ENCODE measurements at regions not wholly inside any gene's neighbourhood (a gene's known extent, or its start where the extent isn't known, plus 50 kb on each side); places are given as distances from the start of the nearest gene placed in this dataset.

DNA sequence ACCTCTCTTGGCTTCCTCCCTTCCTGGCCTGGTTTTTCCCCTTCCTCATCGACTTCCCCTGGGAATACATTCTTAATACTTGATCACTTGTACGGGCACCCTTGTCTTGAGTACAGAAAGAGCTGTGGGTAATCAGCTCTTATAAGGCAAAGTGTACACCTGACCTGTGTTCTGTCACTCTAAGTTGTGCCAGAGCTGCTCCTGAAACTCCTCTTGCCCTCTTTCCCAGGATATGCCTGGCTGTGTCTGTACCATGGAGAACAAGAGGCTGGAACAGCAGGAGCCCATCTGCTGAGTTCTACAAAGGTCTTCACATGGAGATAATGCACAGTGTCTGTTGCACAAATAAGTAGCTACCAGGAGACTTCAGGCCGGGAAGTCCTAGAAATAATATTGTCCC lies 110.1 kb downstream of the FOXA2 start (continued):
- TF ChIP-seq CHD1 (IDR thresholded peaks at IDR 0.05; ENCODE audit: low read depth, low read length) (no peak), PHF8 (conservative IDR thresholded peaks at IDR 0.05; ENCODE audit: low read depth, low read length) (no peak), HDAC6 (IDR thresholded peaks at IDR 0.05; ENCODE audit: low read depth, low read length) (no peak), BCL11A (IDR thresholded peaks at IDR 0.05; ENCODE audit: low read depth in 2 of 2, low read length in 2 of 2) (no peak), SUZ12 (IDR thresholded peaks at IDR 0.05; ENCODE audit: low read length) (no peak), SP1 (IDR thresholded peaks at IDR 0.05; ENCODE audit: low read depth, low read length) (no peak), POU5F1 (IDR thresholded peaks at IDR 0.05; ENCODE audit: low read depth, low read length) (no peak)
- TF ChIP-seq, protein P1, sequence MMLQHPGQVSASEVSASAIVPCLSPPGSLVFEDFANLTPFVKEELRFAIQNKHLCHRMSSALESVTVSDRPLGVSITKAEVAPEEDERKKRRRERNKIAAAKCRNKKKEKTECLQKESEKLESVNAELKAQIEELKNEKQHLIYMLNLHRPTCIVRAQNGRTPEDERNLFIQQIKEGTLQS (IDR thresholded peaks at IDR 0.05; ENCODE audit: insufficient read depth, low read depth, low read length): no peak
- TF ChIP-seq, protein P2, sequence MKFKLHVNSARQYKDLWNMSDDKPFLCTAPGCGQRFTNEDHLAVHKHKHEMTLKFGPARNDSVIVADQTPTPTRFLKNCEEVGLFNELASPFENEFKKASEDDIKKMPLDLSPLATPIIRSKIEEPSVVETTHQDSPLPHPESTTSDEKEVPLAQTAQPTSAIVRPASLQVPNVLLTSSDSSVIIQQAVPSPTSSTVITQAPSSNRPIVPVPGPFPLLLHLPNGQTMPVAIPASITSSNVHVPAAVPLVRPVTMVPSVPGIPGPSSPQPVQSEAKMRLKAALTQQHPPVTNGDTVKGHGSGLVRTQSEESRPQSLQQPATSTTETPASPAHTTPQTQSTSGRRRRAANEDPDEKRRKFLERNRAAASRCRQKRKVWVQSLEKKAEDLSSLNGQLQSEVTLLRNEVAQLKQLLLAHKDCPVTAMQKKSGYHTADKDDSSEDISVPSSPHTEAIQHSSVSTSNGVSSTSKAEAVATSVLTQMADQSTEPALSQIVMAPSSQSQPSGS (IDR thresholded peaks at IDR 0.05; ENCODE audit: low read length): no peak

All from H1 (cell line).